GM11168 (cell line): ENCODE measurements at regions not wholly inside any gene's neighbourhood (a gene's known extent, or its start where the extent isn't known, plus 50 kb on each side); places are given as distances from the start of the nearest gene placed in this dataset.

Source experiments
- in situ Hi-C: fragments of 300-500 bp; cut with MboI; formaldehyde crosslinking; loops from one replicate; pipeline ENCODE4 v1.12.0; 2022; ENCODE audit warnings: low sequenced_read_pairs; ENCODE audit not compliant: unreplicated experiment

GRCh38 chr2:105653302-105653701, 91.4 kb upstream of the NCK2 start:
- in situ Hi-C loops = no loop called here

GRCh38 chr2:105652014-105652796, 92.5 kb upstream of the NCK2 start:
- in situ Hi-C loops = no loop called here

GRCh38 chr2:105649534-105649933, 95.2 kb upstream of the NCK2 start:
- in situ Hi-C loops = no loop called here

GRCh38 chr2:105647731-105648130, 97.0 kb upstream of the NCK2 start:
- in situ Hi-C loops = no loop called here

- in situ Hi-C loops = no loop called here
These were observed 98.0 kb upstream of the NCK2 start for GRCh38 chr2:105646774-105647076.

GRCh38 chr2:105645938-105646773, 98.6 kb upstream of the NCK2 start:
- in situ Hi-C loops = no loop called here

- in situ Hi-C loops = no loop called here
These were observed 99.4 kb upstream of the NCK2 start for GRCh38 chr2:105645031-105645937.

GRCh38 chr2:105644174-105644980, 100.3 kb upstream of the NCK2 start:
- in situ Hi-C loops = no loop called here

GRCh38 chr2:105643405-105644173, 101.1 kb upstream of the NCK2 start:
- in situ Hi-C loops = no loop called here

GRCh38 chr2:105641389-105641811, 103.3 kb upstream of the NCK2 start:
- in situ Hi-C loops = no loop called here

- in situ Hi-C loops = no loop called here
These were observed 104.5 kb upstream of the NCK2 start for GRCh38 chr2:105640246-105640645.

GRCh38 chr2:105636109-105636740, 108.5 kb upstream of the NCK2 start:
- in situ Hi-C loops = no loop called here

GRCh38 chr2:105635564-105635963, 109.1 kb upstream of the NCK2 start:
- in situ Hi-C loops = no loop called here

- in situ Hi-C loops = no loop called here
These were observed 110.5 kb upstream of the NCK2 start for GRCh38 chr2:105634198-105634597.

GRCh38 chr2:105631922-105632321, 112.8 kb upstream of the NCK2 start:
- in situ Hi-C loops = no loop called here

- in situ Hi-C loops = no loop called here
These were observed 113.7 kb upstream of the NCK2 start for GRCh38 chr2:105631011-105631410.

GRCh38 chr2:105629634-105630033, 115.1 kb upstream of the NCK2 start:
- in situ Hi-C loops = no loop called here

GRCh38 chr2:105627534-105627933, 117.2 kb upstream of the NCK2 start:
- in situ Hi-C loops = no loop called here

GRCh38 chr2:105626966-105627340, 117.8 kb upstream of the NCK2 start:
- in situ Hi-C loops = no loop called here
